ENCODE measurements at regions not wholly inside any gene's neighbourhood (a gene's known extent, or its start where the extent isn't known, plus 50 kb on each side); places are given as distances from the start of the nearest gene placed in this dataset.
"Not testable (repeated sequence)": the region's sequence is repeated elsewhere in the genome, so short reads cannot be mapped to it uniquely, and the experiment has no call there.

GRCh38 chr9:13470836-13471235 lies 191.3 kb upstream of the MPDZ start:
- no peak for DNase-seq (ENCODE audit: low read depth in 4 of 4, low spot score in 2 of 4)

- no peak for DNase-seq (ENCODE audit: low read depth in 4 of 4, low spot score in 2 of 4)
Measured at GRCh38 chr9:13467157-13467556, 187.7 kb upstream of the MPDZ start.

GRCh38 chr9:13461414-13461991 lies 182.0 kb upstream of the MPDZ start:
- DNase-seq (ENCODE audit: low read depth in 4 of 4, low spot score in 2 of 4) = no peak

- no peak for DNase-seq (ENCODE audit: low read depth in 4 of 4, low spot score in 2 of 4)
Measured at GRCh38 chr9:13459071-13459470, 179.6 kb upstream of the MPDZ start.

GRCh38 chr9:13457795-13458194 lies 178.3 kb upstream of the MPDZ start:
- no peak for DNase-seq (ENCODE audit: low read depth in 4 of 4, low spot score in 2 of 4)

- DNase-seq (ENCODE audit: low read depth in 4 of 4, low spot score in 2 of 4) = no peak
Measured at GRCh38 chr9:13450723-13451122, 171.2 kb upstream of the MPDZ start.

GRCh38 chr9:13448482-13448881 lies 169.0 kb upstream of the MPDZ start:
- DNase-seq (ENCODE audit: low read depth in 4 of 4, low spot score in 2 of 4) = no peak

- DNase-seq (ENCODE audit: low read depth in 4 of 4, low spot score in 2 of 4) = no peak
Measured at GRCh38 chr9:13447843-13448422, 168.4 kb upstream of the MPDZ start.

- no peak for DNase-seq (ENCODE audit: low read depth in 4 of 4, low spot score in 2 of 4)
Measured at GRCh38 chr9:13446938-13447842, 167.7 kb upstream of the MPDZ start.

GRCh38 chr9:13446286-13446937 lies 166.9 kb upstream of the MPDZ start:
- no peak for DNase-seq (ENCODE audit: low read depth in 4 of 4, low spot score in 2 of 4)

GRCh38 chr9:13445103-13445500 lies 165.6 kb upstream of the MPDZ start:
- DNase-seq (ENCODE audit: low read depth in 4 of 4, low spot score in 2 of 4) = no peak

GRCh38 chr9:13444245-13445102 lies 165.0 kb upstream of the MPDZ start:
- no peak for DNase-seq (ENCODE audit: low read depth in 4 of 4, low spot score in 2 of 4)

- DNase-seq (ENCODE audit: low read depth in 4 of 4, low spot score in 2 of 4) = no peak
Measured at GRCh38 chr9:13443346-13444244, 164.1 kb upstream of the MPDZ start.

- no peak for DNase-seq (ENCODE audit: low read depth in 4 of 4, low spot score in 2 of 4)
Measured at GRCh38 chr9:13439685-13440476, 160.4 kb upstream of the MPDZ start.

GRCh38 chr9:13437866-13438265 lies 158.4 kb upstream of the MPDZ start:
- DNase-seq (ENCODE audit: low read depth in 4 of 4, low spot score in 2 of 4) = no peak

GRCh38 chr9:13436591-13436990 lies 157.1 kb upstream of the MPDZ start:
- no peak for DNase-seq (ENCODE audit: low read depth in 4 of 4, low spot score in 2 of 4)

GRCh38 chr9:13433453-13433852 lies 154.0 kb upstream of the MPDZ start:
- DNase-seq (ENCODE audit: low read depth in 4 of 4, low spot score in 2 of 4) = not testable (repeated sequence)

GRCh38 chr9:13432904-13433303 lies 153.4 kb upstream of the MPDZ start:
- DNase-seq (ENCODE audit: low read depth in 4 of 4, low spot score in 2 of 4) = no peak

- DNase-seq (ENCODE audit: low read depth in 4 of 4, low spot score in 2 of 4) = no peak
Measured at GRCh38 chr9:13431692-13432091, 152.2 kb upstream of the MPDZ start.
